NCI-H526 (cell line): ENCODE measurements at regions not wholly inside any gene's neighbourhood (a gene's known extent, or its start where the extent isn't known, plus 50 kb on each side); places are given as distances from the start of the nearest gene placed in this dataset.

ENCODE experiments used
- DNase-seq, 2 experiments: peaks; one replicate each; lab custom pipeline; 2025; lab: John Stamatoyannopoulos, UW

DNA sequence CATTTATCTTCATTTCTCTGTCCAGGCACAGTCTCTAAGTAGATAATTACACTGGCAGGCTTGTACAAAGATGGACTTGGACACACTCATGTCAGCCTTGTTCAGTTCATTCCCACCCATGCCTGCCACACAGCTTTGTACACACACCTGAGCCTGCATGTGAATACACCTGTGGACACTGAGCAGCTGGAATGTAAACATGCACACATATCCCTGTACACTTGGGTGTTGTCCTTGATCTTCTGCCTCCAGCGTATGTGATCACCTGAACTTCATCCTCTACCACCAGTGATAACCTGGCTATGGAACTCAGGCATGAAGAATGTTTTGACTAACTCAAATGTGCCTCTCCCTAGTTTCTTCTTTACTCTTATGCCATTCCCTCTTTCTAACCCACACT, 190.6 kb downstream of the DHX35 start:
- DNase-seq: no peak

DNA sequence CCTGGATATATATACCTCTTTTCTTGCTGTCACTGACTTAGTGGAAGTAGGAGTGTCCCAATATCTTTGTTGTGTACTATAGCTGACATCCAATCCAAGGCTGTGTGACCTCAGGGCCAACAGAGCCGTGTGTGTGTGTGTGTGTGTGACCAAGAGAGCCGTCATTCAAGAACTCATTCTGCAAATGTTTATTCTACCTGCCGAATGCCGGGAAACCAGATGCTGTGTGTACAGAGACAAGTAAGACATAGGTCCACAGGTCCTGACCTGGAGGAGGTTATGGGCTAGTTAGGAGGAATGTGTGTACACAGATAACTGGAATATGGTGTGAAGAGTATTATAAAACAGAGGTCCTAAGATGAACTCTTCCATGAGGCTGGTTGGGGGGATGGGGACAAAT, 190.0 kb downstream of the DHX35 start:
- DNase-seq: no peak

DNA sequence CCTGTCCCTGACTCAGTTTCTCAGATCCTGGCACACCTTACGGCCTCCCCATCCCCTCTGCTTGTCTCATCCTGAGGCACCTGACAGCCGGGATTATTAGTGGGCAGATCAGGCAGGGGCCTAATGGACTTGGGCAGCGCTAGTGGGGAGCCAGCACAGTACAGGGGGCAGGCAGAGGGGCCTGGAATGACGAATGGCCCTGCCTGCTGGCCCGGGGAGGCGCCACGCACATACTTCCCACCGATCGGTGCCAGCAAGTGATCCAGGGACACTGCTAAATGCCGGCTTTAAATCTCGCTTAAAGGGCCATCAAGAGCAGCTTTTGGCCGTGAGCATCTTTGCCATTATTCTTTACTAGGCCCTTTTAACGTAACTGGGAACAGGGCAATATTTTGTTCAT, 188.4 kb downstream of the DHX35 start:
- no peak for DNase-seq

DNA sequence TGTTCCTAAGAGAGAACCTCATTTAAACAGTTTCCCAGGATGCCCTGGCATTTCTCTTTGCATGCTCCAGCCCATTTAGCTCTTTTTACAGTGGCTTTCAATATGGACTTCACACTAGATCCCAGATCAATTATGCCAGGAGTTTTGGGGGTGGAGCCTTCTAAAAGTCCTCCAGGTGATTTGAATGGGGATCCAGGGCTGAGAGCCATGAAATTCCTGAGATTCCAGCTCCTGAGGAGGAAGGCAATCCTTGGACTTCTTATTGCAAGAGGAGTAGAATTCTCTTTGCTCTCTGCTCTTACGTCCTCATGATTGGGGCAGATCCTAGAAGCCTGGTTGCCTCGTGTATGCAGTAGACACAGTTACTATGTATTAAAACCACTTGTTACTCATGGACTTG, 184.2 kb downstream of the DHX35 start:
- no peak for DNase-seq

DNA sequence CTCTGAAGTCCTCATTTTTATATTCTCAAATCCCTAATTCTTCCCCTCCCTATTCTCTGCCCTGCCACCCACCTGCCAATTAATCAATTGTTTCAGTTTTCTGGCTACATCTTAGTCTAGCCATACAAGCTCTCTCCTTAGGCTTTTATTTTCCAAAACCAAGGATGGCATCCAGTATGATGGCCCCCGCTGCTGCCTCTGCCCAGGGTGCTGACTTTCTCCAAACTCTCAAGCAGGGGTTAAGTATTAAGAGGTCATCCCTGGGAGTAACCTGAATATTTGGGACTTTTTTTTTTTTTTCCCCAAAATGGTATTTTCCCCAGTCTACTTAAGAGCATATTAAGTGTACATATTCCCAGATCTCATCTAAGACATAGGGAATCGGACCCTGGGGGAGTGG, 183.8 kb downstream of the DHX35 start:
- no peak for DNase-seq

DNA sequence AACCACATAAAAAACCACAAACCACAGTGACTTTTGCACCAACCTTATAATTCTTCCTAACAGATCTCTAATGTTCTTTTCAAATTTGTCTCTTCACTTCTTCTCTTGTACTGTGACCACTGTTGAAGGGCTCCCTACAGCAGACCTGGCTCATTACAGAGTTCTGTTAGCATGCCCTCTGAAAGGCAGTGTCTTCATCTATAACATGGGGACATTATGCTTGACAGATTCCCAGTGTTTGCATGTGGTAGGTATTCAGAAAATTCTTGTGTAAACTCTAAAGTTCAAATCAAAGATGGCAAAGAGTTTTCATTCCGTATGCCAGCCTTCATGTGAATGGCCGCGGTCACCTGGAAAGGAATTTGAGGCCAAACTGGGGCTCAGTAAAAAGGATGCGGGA, 182.6 kb downstream of the DHX35 start:
- DNase-seq: no peak

DNA sequence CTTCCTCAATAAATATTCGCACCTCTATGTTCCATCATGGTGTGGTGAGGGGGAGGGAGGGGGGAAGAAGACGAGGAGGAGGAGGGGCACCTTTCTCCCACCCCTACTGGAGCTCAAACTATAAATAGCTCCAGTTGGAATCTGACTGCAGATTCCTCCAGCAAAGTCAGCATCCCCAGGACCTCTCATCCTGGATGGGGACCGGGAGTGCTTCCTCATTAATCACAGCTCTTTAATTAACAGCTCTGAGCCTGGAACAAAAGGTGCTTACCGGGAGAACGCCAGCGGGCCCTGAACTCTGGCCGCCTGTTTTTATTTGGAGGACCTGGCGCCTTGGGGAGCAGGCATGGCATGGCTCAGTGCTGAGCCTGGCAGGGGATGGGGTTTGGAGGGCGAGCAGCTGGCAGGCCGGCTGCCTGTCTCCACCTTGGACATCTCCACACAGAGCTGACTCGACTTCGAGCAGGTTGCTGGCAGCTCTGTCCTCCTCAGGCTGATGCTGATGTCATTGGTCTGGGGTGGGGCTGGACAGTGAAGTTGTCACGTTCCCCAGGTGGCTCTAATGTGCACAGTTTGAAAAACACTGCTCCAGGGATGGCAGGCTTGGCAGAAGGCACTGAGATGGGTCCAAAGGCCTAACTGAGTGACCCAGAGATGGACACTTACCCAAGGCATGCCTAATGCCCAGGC, 180.4 kb downstream of the DHX35 start:
- DNase-seq: no peak

DNA sequence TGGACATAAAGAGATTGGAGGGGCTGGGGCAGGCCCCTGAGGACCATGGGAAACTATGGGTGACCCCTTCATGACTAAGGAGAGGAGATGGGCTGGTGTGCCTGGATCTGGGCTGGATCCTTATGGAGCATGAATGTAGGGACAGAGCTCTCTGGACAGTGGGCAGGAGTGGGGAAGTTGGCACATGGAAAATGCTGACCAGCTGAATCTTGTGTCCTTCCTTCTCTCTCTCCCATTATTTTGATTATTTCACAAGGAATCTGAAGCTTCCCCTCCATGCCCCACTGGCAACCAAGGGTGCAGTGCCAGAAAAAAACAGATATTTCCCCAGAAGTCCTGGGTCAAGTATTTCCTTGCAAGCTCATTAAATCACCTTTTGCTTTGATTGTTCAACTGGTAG, 175.2 kb downstream of the DHX35 start:
- DNase-seq: no peak

DNA sequence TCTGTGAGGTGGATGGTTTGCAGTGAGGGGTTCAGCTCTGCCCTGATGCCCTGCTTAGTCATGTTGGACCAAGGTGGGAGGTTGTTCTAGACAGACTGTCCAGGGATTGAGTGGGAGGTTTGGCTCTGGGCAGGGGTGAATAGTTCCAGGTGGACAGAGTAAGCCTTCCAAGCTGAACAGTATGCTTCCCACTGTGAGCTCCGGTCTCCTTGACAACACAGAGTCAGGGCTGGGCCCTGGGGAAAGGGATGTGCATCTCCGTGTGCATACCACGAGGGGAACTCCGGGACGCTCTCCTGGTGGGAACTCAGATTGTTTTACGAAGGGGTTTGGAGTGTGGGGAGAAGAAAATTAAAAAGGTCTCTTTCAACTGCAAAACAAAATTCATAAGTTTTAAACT, 174.7 kb downstream of the DHX35 start:
- DNase-seq: no peak

DNA sequence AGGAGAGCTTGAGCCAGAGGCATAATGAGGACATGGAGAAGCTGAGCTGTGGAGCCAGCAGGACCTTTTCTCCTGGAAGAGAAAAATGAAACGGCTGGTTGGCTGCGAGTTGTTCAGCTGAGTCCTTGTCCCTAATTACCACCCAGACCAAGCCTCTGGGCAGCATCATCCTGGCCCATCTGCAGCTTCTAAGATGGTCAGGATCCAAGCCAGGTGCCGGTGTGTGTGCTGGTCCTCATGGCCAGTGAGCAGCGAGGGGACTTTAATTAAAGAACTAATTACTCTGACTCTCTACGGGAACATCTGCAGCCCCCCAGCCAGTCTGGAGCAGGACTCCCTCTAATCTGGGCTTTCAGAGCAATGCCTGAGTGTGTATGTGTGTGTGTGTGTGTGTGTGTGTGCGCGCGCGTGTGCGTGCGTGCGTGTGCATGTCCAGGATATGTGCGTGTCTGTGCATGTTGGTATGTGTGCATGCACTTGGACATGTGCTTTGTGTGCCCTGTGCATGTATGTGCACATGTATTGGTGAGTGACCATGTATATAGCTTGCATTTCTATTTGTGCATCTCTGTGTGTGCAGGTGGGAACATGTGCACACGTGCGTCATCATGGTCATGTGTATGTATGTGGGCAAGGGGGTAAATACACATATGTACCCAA, 173.9 kb downstream of the DHX35 start:
- no peak for DNase-seq

DNA sequence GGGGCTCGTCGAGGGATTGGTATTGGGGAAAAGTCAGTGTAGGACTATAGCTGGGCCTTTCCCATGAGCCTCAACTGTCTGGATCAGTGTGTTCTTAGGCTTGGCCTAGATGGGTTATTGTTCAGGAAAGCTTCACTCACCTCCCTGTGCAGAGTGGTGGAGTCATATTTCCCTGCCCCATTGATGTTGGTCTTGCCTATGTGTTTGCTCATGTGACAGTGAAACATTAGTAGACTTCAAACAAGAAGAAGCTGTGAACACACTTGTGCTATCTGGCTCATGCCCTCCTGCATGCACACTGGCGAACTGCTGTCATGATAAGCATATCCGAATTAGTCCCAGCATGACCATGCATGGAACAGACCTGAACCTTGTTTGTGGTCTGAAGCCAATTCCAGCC, 171.1 kb downstream of the DHX35 start:
- DNase-seq: no peak

DNA sequence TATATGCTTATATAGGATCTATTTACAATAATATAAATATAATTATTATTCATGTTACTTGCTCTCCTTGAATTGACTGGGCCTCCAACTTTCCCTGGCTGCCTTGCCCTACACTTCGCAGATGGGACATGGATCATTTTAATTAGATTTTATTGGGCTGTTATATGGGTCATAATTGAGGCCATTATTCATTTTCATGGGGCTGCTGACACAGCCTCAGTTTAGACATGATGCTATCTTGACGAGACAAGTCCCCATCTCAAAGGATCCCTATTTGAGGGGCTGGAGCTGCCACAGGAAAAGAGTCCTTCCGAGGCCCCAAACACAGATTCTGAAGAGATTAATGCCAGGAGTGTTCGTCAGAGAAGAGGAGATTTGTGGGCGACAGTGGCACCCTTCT, 170.4 kb downstream of the DHX35 start:
- DNase-seq: no peak

DNA sequence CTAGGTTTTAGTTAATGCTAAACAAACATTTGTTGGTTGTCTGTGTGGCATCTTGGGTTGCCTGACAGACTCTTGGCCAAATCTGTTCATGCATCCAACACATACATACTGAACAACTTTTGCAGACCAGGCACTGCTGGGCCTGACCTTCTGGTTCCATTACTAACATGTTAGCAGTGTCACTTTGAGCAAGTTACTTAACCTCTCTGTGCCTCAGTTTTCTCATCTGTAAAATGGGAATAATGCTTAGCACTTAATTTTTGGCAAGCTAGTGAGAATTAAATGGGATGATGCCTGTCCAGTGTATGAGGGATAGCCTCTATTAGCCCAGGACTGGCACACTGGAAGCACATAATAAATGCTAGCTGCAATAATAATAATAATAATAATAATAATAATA, 169.9 kb downstream of the DHX35 start:
- DNase-seq: no peak

DNA sequence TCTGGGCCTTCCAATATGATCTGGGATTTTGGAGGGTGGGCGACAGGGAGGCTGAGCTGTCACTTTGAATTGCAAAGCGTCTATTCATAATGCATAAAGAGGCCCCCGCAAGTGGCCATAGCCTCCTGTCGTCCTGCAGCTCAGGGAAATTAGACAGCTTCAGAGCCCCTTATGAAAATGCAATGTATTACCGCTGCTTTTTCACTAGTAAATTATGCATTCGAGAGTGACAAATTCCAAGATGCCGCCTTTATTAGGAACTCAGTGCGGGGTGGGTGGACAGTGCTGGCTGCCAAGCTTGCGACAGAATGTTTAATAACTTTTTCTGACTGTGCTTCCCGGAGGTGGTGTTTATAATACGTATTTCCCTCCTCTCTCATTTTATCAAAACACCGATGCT, 168.5 kb downstream of the DHX35 start:
- peak in 1 of 2 experiments; percentile 30 for DNase-seq

DNA sequence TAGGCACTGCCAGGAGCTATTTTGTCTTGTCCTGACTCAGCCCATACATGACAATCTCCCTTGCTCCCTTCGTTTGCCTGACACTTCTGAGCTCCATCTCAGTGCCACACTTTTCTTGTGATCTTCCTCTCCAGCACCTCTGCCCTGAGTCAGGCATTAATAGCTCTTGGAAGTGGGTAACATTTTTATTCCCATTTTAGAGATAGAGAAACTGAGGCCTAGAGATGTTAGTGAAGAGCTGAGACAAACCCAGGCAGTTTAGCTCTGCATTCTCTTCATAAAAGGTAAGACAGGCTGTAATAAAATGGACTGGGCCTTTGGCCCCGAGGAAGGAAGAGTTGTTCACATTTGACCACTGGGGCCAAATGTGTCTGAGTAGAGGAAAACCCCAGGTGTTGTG, 167.4 kb downstream of the DHX35 start:
- DNase-seq: no peak

DNA sequence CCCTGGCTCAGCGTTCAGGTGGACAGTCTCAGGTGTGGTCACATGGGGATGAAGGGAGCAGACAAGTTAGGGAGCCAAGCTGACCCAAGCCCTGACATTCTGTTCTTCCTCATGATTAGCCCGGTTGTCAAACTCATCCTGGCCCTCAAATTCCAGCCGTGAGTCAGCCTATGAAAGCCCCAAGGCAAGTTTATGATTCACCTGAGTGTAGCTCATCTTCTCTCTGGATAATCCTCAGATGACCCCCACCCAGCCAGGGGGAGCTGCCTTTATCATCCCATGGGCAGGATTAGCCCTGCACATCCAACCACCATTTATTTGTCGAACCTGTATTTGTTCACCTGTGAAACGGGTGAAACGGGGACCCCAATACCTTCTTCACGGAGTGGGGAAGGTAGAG, 161.9 kb downstream of the DHX35 start:
- DNase-seq: no peak

DNA sequence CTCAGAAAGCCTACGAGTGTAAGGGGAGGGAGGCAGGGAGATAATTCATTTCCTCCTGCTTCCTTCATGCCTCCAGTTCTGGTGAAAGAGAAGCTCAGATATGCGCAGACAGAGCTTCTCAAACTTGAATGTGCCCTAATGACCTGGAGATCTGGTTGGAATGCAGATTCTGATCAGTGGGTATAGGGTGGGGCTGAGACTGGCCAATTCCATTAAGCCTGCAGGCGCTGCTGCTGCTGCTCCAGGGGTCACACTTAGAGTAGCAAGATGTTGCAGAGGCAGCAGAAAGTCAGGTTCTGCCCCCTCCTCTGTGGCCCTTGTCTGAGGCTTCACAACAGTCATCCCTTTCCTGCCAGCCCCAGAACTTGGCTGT, 161.0 kb downstream of the DHX35 start:
- no peak for DNase-seq

DNA sequence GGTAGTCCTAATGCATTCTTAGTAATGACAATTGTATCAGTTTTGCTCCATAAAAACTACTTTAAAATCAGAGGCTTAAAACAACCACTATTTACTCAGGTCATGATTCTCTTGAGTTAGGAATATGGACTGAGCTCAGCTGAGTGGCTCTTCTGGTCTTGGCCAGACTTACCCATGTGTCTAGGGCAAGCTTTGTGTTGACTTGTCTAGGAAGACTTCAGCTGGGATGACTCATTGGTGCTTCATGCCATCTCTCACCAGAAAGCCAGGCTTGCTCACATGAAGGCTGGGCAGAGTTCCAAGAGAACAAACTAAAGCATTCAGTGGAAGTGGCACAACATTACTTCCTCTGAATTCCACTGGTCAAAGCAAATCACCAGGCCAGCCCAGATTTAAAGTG, 155.3 kb downstream of the DHX35 start:
- no peak for DNase-seq

DNA sequence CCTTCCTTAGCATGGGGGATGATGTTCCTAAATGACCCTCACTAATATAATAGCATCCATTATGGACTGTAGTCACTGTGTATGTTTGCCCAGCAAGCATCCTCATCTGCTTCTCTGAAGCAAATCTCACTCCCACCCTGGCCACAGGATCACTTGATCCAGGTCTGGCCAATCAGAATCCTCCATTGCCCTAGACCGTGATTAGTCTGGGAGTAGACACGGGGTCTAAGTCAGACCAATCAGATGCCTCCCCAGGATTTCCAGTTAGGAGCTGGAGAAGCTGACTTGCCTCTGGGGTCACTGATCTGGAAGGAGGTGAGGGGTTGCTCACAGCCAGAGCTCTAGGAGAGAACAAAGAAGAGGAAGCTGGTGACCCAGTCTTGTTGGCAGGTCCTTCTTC, 153.9 kb downstream of the DHX35 start:
- DNase-seq: no peak

DNA sequence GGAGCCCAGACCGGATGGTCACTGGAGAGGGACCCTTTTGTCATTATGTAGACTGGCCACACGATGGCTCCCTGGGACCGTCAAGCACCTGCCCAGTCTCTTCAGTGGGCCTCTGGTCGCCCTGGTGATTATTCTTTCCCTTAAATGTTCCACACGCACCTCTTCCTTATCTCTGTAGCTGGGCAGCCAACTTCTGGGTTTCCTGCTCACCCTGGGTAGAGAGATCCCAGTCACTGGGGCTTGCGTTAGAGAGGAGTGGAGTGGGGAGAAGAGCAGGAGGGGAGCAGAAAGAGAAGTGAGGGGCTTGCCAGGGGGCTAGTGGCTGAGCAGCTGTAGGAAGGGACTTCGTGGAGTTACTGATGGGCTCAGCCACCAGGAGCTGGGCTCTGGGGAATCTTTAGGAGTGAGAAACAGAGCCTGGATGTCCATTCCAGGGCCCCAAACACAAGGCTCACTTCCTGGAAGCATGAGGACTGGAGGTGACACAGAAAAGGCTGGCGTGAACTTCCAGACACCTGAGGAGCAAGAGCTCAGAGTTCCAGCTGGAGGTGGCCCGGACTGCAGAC, 150.1 kb downstream of the DHX35 start:
- peak; percentile 48 to 83 for DNase-seq

DNA sequence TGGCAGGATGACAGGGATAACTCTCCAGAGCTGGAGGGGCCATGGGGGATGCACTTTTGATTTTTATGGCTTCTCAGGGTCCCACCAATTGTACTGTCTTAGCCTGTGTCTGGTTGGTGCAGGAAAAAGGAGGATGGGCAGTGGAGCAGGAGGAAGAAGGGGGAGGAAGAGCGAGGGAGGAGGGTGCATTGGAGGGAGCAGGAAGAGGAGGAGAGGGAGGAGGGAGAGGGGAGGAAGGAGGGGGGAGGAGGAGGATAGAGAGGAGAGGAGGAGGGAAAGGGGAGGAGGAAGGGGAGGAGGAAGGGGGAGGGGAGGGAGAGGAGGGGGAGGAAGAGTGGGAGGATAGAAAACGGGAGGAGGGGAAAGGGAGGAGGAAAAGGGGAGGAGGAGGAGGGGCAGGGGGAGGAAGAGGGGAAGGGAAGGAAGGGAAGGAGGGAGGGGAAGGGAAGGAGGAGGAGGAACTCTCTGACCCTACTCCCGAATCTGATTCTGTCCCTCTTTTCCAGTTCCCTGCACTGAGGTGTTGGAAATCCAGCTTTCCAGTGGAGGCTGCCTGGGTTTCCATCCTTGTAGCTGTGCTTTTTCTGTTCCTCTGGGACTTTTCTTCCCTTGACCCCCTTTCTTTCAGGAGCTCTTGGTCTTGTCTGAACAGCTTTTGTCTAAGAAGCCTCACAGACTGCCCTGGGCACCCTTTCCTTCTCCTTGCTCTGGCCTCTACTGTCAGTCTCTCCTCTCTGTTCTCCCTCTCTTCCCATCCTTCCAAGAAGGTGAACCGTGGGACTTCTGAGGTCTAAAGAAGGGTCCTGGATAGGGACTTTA, 149.4 kb downstream of the DHX35 start:
- DNase-seq: no peak

DNA sequence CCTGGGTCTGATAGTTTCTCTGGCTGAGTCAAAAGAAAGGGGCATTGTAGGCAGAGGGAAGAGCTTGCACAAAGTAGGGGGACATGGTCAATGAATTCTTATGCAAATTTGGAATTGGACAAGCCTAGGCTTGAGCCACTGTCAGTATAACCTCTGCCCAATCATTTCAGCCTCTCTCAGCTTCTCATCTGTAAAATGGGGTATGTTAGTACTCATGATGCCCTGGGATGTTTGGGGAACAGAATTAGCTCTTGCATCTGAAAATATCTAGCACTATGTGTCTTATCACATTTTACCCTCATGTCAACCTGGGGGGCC, 148.6 kb downstream of the DHX35 start:
- DNase-seq: no peak
